ENCODE measurements at regions not wholly inside any gene's neighbourhood (a gene's known extent, or its start where the extent isn't known, plus 50 kb on each side); places are given as distances from the start of the nearest gene placed in this dataset.

DNA sequence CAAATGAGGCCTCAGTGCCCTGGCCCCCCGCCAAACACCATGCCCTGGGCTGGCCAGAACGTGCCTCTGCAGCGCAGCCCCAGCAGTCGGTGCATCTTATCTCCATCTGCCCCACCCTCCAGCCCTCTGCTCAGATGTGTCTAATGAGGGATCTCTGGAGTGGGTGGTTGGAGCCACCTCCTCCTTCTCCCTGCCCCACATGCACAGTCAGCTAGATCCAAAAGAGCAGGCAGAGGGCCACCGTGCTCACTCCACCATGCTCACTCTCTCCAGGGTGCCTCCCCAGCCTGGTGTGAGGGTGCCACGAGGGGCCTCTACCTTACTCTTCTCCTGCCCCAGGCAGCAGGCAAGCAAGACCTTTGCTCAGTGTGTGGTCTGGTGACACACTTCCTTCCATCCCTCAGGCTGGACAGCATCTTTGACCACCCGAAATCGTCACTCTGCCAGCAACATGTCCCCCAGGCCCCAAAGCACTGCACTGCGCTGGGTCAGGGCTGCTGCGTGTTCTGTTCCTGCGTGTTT is 266.1 kb upstream of the HDAC4 start:
- ATAC-seq = no peak; the same call in 2 of the 3 replicates
- TF ChIP-seq TCF4 (CRISPR knock-in tag; IDR thresholded peaks at IDR 0.05; ENCODE audit: borderline replicate concordance) = peak; percentile 73; the same call in 1 of the 2 replicates
- TF ChIP-seq, protein P1, sequence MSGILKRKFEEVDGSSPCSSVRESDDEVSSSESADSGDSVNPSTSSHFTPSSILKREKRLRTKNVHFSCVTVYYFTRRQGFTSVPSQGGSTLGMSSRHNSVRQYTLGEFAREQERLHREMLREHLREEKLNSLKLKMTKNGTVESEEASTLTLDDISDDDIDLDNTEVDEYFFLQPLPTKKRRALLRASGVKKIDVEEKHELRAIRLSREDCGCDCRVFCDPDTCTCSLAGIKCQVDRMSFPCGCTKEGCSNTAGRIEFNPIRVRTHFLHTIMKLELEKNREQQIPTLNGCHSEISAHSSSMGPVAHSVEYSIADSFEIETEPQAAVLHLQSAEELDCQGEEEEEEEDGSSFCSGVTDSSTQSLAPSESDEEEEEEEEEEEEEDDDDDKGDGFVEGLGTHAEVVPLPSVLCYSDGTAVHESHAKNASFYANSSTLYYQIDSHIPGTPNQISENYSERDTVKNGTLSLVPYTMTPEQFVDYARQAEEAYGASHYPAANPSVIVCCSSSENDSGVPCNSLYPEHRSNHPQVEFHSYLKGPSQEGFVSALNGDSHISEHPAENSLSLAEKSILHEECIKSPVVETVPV (CRISPR knock-in tag; IDR thresholded peaks at IDR 0.05) = no peak
- TF ChIP-seq, protein P2, sequence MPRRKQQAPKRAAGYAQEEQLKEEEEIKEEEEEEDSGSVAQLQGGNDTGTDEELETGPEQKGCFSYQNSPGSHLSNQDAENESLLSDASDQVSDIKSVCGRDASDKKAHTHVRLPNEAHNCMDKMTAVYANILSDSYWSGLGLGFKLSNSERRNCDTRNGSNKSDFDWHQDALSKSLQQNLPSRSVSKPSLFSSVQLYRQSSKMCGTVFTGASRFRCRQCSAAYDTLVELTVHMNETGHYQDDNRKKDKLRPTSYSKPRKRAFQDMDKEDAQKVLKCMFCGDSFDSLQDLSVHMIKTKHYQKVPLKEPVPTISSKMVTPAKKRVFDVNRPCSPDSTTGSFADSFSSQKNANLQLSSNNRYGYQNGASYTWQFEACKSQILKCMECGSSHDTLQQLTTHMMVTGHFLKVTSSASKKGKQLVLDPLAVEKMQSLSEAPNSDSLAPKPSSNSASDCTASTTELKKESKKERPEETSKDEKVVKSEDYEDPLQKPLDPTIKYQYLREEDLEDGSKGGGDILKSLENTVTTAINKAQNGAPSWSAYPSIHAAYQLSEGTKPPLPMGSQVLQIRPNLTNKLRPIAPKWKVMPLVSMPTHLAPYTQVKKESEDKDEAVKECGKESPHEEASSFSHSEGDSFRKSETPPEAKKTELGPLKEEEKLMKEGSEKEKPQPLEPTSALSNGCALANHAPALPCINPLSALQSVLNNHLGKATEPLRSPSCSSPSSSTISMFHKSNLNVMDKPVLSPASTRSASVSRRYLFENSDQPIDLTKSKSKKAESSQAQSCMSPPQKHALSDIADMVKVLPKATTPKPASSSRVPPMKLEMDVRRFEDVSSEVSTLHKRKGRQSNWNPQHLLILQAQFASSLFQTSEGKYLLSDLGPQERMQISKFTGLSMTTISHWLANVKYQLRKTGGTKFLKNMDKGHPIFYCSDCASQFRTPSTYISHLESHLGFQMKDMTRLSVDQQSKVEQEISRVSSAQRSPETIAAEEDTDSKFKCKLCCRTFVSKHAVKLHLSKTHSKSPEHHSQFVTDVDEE (CRISPR knock-in tag; IDR thresholded peaks at IDR 0.05) = peak; percentile 12; the same call in 1 of the 2 replicates

DNA sequence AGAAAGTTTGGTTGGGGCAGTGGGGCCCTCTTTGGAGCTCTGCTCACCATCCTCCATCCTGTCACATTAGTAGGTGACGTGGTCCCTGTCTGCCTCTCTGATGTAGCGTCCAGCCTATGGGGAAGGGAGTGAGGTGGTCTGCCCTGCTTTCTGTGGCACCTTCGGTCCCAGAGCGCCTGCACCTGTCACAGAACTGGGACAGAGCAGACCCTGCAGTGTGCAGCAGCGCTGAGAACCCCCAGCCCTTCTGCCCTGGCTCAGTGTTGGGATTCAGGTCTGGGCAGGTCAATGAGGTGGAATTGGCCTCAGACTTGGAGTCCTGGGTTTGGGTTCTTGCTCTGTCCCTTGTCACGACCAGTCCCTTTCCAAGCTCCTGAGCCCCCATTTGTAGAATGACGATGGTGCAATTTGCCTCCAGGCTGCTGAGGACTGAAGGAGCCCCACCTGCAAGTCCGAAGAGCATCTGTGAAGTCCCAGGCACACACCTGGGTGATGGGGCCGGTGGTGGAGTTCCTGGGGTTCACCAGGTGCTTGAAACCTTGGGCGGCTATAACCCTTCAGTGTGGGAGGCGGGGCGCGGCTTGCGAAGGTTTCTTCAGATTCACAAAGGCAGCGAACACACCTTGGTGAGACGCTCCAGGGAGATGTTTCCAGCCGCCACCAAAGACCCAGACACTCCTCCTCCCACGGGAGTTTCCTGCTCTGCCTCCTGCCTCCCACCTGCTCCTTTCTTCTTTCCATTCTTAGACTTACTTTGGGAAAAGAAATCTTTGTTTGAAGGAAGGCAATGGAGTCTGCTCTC is 265.4 kb upstream of the HDAC4 start:
- no peak for ATAC-seq
- TF ChIP-seq ZFP30 (CRISPR knock-in tag; IDR thresholded peaks at IDR 0.05) (no peak), ZFP3 (CRISPR knock-in tag; IDR thresholded peaks at IDR 0.05) (no peak), TCF4 (CRISPR knock-in tag; IDR thresholded peaks at IDR 0.05; ENCODE audit: borderline replicate concordance) (no peak), BACH2 (CRISPR knock-in tag; IDR thresholded peaks at IDR 0.05; ENCODE audit: borderline replicate concordance) (no peak), CSDC2 (CRISPR knock-in tag; IDR thresholded peaks at IDR 0.05) (no peak), ARNTL (CRISPR knock-in tag; IDR thresholded peaks at IDR 0.05; ENCODE audit: borderline replicate concordance, low read depth) (no peak), ZNF70 (CRISPR knock-in tag; IDR thresholded peaks at IDR 0.05) (no peak), ZC3H10 (CRISPR knock-in tag; IDR thresholded peaks at IDR 0.05) (no peak), GLIS3 (CRISPR knock-in tag; IDR thresholded peaks at IDR 0.05) (no peak)
- TF ChIP-seq, protein P3, sequence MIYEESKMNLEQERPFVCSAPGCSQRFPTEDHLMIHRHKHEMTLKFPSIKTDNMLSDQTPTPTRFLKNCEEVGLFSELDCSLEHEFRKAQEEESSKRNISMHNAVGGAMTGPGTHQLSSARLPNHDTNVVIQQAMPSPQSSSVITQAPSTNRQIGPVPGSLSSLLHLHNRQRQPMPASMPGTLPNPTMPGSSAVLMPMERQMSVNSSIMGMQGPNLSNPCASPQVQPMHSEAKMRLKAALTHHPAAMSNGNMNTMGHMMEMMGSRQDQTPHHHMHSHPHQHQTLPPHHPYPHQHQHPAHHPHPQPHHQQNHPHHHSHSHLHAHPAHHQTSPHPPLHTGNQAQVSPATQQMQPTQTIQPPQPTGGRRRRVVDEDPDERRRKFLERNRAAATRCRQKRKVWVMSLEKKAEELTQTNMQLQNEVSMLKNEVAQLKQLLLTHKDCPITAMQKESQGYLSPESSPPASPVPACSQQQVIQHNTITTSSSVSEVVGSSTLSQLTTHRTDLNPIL (CRISPR knock-in tag; IDR thresholded peaks at IDR 0.05; ENCODE audit: low read depth) = no peak
- TF ChIP-seq, protein P1 (CRISPR knock-in tag; IDR thresholded peaks at IDR 0.05) = no peak
- TF ChIP-seq, protein P4, sequence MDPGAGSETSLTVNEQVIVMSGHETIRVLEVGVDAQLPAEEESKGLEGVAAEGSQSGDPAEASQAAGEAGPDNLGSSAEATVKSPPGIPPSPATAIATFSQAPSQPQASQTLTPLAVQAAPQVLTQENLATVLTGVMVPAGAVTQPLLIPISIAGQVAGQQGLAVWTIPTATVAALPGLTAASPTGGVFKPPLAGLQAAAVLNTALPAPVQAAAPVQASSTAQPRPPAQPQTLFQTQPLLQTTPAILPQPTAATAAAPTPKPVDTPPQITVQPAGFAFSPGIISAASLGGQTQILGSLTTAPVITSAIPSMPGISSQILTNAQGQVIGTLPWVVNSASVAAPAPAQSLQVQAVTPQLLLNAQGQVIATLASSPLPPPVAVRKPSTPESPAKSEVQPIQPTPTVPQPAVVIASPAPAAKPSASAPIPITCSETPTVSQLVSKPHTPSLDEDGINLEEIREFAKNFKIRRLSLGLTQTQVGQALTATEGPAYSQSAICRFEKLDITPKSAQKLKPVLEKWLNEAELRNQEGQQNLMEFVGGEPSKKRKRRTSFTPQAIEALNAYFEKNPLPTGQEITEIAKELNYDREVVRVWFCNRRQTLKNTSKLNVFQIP (CRISPR knock-in tag; IDR thresholded peaks at IDR 0.05; ENCODE audit: borderline replicate concordance, low read depth) = no peak

DNA sequence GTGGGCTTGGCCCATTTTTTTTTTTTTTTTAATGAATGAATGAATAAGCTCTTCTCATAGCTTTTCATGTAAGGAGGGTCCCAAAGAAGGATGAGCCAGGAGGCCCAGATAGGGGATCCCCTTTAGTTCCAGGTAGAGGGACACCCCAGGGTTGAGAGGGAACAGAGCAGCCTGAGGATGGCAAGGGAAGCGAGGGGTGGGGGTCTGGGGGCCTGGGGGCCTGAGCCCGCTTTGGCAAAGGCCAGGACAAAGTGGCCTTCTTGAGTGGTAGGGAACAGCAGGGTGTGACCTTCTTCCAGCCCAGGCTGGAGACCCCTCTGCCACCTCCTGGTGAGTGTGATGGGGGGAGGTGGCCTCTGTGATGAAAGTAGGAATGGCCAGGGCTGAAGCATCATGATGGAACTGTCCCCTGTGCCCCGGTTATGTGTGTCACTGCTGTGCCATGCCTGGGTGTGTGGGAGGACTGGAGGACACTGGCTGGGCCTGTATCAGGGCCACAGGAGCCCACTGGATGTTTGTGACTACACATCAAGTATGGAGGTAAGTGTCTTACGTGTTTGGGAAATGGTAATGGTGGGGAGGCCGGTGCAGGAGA is 263.5 kb upstream of the HDAC4 start:
- no peak for TF ChIP-seq PPARA (CRISPR knock-in tag; IDR thresholded peaks at IDR 0.05; ENCODE audit: borderline replicate concordance)
- ATAC-seq = no peak

DNA sequence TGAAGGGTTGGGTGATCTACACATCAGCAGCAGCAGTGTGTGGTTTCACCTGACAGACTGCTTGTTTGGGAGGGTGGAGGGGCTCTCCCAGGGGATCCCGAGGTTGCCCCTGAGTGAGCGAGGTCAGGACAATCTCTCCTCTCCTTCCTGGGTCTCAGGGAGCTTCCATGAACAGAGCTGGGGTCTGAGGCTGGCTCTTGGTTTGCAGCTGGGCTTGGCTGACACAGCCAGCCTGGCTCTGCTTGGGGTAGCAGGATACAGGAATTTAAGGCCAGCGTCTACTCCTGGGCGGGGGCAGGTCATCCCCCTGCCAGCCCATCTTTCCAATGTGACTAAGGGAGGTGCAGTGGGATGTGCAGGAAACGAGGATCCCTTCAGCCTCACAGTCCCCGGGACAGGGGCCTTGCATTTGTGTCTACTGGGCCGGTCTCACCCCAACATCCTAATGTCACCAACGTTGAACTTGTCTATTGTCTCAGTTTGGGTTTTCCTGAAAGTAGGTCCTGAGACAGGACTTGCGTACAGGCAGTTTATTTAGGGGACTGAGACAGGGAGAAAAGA is 262.6 kb upstream of the HDAC4 start:
- ATAC-seq = no peak
- TF ChIP-seq, protein P5, sequence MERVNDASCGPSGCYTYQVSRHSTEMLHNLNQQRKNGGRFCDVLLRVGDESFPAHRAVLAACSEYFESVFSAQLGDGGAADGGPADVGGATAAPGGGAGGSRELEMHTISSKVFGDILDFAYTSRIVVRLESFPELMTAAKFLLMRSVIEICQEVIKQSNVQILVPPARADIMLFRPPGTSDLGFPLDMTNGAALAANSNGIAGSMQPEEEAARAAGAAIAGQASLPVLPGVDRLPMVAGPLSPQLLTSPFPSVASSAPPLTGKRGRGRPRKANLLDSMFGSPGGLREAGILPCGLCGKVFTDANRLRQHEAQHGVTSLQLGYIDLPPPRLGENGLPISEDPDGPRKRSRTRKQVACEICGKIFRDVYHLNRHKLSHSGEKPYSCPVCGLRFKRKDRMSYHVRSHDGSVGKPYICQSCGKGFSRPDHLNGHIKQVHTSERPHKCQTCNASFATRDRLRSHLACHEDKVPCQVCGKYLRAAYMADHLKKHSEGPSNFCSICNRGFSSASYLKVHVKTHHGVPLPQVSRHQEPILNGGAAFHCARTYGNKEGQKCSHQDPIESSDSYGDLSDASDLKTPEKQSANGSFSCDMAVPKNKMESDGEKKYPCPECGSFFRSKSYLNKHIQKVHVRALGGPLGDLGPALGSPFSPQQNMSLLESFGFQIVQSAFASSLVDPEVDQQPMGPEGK (CRISPR knock-in tag; IDR thresholded peaks at IDR 0.05; ENCODE audit: borderline replicate concordance) = no peak
- no peak for TF ChIP-seq SNAI2 (CRISPR knock-in tag; IDR thresholded peaks at IDR 0.05)
- TF ChIP-seq, protein P4 (CRISPR knock-in tag; IDR thresholded peaks at IDR 0.05; ENCODE audit: borderline replicate concordance, low read depth) = no peak
- no peak for TF ChIP-seq ZNF8 (CRISPR knock-in tag; IDR thresholded peaks at IDR 0.05)
- TF ChIP-seq GLIS3 (CRISPR knock-in tag; IDR thresholded peaks at IDR 0.05) = no peak
- TF ChIP-seq, protein P3 (CRISPR knock-in tag; IDR thresholded peaks at IDR 0.05; ENCODE audit: low read depth) = no peak
- TF ChIP-seq ESRRG (CRISPR knock-in tag; IDR thresholded peaks at IDR 0.05) = no peak
- TF ChIP-seq TOX (CRISPR knock-in tag; IDR thresholded peaks at IDR 0.05; ENCODE audit: borderline replicate concordance) = no peak
